ENCODE measurements at regions not wholly inside any gene's neighbourhood (a gene's known extent, or its start where the extent isn't known, plus 50 kb on each side); places are given as distances from the start of the nearest gene placed in this dataset.
"Not testable (repeated sequence)": the region's sequence is repeated elsewhere in the genome, so short reads cannot be mapped to it uniquely, and the experiment has no call there.

GRCh38 chr1:96464991-96465390, 256.6 kb upstream of the PTBP2 start:
- no peak for ATAC-seq
- Histone ChIP-seq H3K27me3 (no peaks in the 10 kb centered on the region), H3K9me3 (no peaks in the 10 kb centered on the region), H3K27ac (no peak overlapping the region), H3K36me3 (no peaks in the 10 kb centered on the region), H3K4me1 (peaks cover 0 to 14% (median 0%) of the 10 kb centered on the region in 3 donors), H3K4me3 (no peak overlapping the region)
- 85 to 91% methylated on average over 2 to 3 of the region's 3 CpGs for WGBS, 2 donors (ENCODE audit: low coverage in 1 of 2)
- no peak for TF ChIP-seq EP300 (IDR thresholded peaks at IDR 0.05)
- TF ChIP-seq CTCF (IDR thresholded peaks at IDR 0.05), result no peak
- no peak for TF ChIP-seq POLR2AphosphoS5 (IDR thresholded peaks at IDR 0.05)
- TF ChIP-seq POLR2A (IDR thresholded peaks at IDR 0.05), result no peak

GRCh38 chr1:96465441-96465840, 256.1 kb upstream of the PTBP2 start:
- TF ChIP-seq POLR2AphosphoS5 (IDR thresholded peaks at IDR 0.05) (peak; percentile 66), EP300 (IDR thresholded peaks at IDR 0.05) (no peak), POLR2A (IDR thresholded peaks at IDR 0.05) (no peak)
- no peaks in the 10 kb centered on the region for H3K27me3 ChIP-seq
- 29 to 63% methylated on average over 6 to 7 of the region's 8 CpGs for WGBS, 2 donors (ENCODE audit: low coverage in 1 of 2)
- H3K4me3 ChIP-seq, result no peak overlapping the region
- ATAC-seq, result peak; percentile 89
- H3K27ac ChIP-seq, result no peak overlapping the region
- H3K36me3 ChIP-seq, result no peaks in the 10 kb centered on the region
- no peaks in the 10 kb centered on the region for H3K9me3 ChIP-seq
- peaks cover 0 to 14% (median 0%) of the 10 kb centered on the region in 3 donors for H3K4me1 ChIP-seq

GRCh38 chr1:96466842-96467241, 254.7 kb upstream of the PTBP2 start:
- 83 to 86% methylated on average over 1 of the region's 1 CpG for WGBS, 2 donors (ENCODE audit: low coverage in 1 of 2)
- Histone ChIP-seq H3K4me1 (peaks cover 0 to 14% (median 0%) of the 10 kb centered on the region in 3 donors), H3K27ac (no peak overlapping the region), H3K4me3 (no peak overlapping the region), H3K9me3 (no peaks in the 10 kb centered on the region), H3K36me3 (no peaks in the 10 kb centered on the region), H3K27me3 (no peaks in the 10 kb centered on the region)
- no peak for ATAC-seq
- TF ChIP-seq EP300 (IDR thresholded peaks at IDR 0.05) (no peak), CTCF (IDR thresholded peaks at IDR 0.05) (no peak), POLR2AphosphoS5 (IDR thresholded peaks at IDR 0.05) (no peak), POLR2A (IDR thresholded peaks at IDR 0.05) (no peak)

GRCh38 chr1:96469726-96470125, 251.9 kb upstream of the PTBP2 start:
- WGBS, 2 donors (ENCODE audit: low coverage in 1 of 2), result no CpG with 5 or more reads among the region's 24 CpGs
- H3K36me3 ChIP-seq, H3K27me3 ChIP-seq, ATAC-seq, H3K9me3 ChIP-seq, H3K27ac ChIP-seq, H3K4me3 ChIP-seq: not testable (repeated sequence)
- H3K4me1 ChIP-seq, result peaks cover 0 to 14% (median 0%) of the 10 kb centered on the region in 3 donors

- ATAC-seq, result no peak
- Histone ChIP-seq H3K4me1 (no peaks in the 10 kb centered on the region), H3K9me3 (no peaks in the 10 kb centered on the region), H3K36me3 (no peaks in the 10 kb centered on the region), H3K4me3 (no peak overlapping the region), H3K27me3 (no peaks in the 10 kb centered on the region), H3K27ac (no peak overlapping the region)
- TF ChIP-seq POLR2A (IDR thresholded peaks at IDR 0.05), result no peak
- TF ChIP-seq EP300 (IDR thresholded peaks at IDR 0.05), result no peak
- no peak for TF ChIP-seq CTCF (IDR thresholded peaks at IDR 0.05)
- TF ChIP-seq POLR2AphosphoS5 (IDR thresholded peaks at IDR 0.05), result no peak
These were observed 249.1 kb upstream of the PTBP2 start for GRCh38 chr1:96472471-96472870.

GRCh38 chr1:96473791-96474434, 247.7 kb upstream of the PTBP2 start:
- H3K9me3 ChIP-seq, result no peaks in the 10 kb centered on the region
- no peaks in the 10 kb centered on the region for H3K36me3 ChIP-seq
- no peaks in the 10 kb centered on the region for H3K27me3 ChIP-seq
- H3K4me3 ChIP-seq, result no peak overlapping the region
- H3K4me1 ChIP-seq, result no peaks in the 10 kb centered on the region
- TF ChIP-seq POLR2A (IDR thresholded peaks at IDR 0.05) (no peak), EP300 (IDR thresholded peaks at IDR 0.05) (no peak), CTCF (IDR thresholded peaks at IDR 0.05) (no peak), POLR2AphosphoS5 (IDR thresholded peaks at IDR 0.05) (no peak)
- no peak for ATAC-seq
- no peak overlapping the region for H3K27ac ChIP-seq
- 60 to 80% methylated on average over 1 to 9 of the region's 9 CpGs for WGBS, 2 donors (ENCODE audit: low coverage in 1 of 2)
